ENCODE measurements at regions not wholly inside any gene's neighbourhood (a gene's known extent, or its start where the extent isn't known, plus 50 kb on each side); places are given as distances from the start of the nearest gene placed in this dataset.
A peak's percentile ranks its signal among the peaks of the same experiment; 100 is the strongest.

DNA sequence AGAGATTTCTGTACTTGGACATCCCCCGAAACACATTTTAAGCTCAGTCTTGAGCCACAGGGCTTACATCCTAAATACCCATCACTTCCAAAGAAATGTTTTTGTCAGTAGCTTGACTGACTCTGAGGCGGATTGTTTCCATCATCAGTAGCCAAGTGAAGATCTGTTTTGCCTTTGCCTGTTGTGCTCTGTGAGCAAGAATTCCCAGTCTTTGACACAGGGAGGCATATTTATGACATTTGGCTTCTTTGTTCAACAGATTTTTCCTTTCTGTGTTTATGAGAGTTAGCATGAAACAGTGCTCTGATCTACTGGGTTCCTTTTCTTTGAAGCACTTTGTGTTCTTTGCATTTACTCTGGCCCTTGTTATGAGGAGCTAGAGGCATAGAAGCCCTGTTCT lies 132.1 kb upstream of the CDIN1 start (continued):
- TF ChIP-seq, protein P1, sequence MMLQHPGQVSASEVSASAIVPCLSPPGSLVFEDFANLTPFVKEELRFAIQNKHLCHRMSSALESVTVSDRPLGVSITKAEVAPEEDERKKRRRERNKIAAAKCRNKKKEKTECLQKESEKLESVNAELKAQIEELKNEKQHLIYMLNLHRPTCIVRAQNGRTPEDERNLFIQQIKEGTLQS (IDR thresholded peaks at IDR 0.05) = no peak
- TF ChIP-seq EZH2 (IDR thresholded peaks at IDR 0.05) (no peak), JUND (IDR thresholded peaks at IDR 0.05) (no peak), EGR1 (IDR thresholded peaks at IDR 0.05; ENCODE audit: low read depth) (no peak)
- TF ChIP-seq, protein P2, sequence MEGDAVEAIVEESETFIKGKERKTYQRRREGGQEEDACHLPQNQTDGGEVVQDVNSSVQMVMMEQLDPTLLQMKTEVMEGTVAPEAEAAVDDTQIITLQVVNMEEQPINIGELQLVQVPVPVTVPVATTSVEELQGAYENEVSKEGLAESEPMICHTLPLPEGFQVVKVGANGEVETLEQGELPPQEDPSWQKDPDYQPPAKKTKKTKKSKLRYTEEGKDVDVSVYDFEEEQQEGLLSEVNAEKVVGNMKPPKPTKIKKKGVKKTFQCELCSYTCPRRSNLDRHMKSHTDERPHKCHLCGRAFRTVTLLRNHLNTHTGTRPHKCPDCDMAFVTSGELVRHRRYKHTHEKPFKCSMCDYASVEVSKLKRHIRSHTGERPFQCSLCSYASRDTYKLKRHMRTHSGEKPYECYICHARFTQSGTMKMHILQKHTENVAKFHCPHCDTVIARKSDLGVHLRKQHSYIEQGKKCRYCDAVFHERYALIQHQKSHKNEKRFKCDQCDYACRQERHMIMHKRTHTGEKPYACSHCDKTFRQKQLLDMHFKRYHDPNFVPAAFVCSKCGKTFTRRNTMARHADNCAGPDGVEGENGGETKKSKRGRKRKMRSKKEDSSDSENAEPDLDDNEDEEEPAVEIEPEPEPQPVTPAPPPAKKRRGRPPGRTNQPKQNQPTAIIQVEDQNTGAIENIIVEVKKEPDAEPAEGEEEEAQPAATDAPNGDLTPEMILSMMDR (IDR thresholded peaks at IDR 0.05 in 2 of 3, conservative IDR thresholded peaks at IDR 0.05 in 1 of 3; ENCODE audit: borderline replicate concordance in 1 of 3, insufficient read depth in 1 of 3, low read depth in 2 of 3, low read length in 2 of 3) = no peak

DNA sequence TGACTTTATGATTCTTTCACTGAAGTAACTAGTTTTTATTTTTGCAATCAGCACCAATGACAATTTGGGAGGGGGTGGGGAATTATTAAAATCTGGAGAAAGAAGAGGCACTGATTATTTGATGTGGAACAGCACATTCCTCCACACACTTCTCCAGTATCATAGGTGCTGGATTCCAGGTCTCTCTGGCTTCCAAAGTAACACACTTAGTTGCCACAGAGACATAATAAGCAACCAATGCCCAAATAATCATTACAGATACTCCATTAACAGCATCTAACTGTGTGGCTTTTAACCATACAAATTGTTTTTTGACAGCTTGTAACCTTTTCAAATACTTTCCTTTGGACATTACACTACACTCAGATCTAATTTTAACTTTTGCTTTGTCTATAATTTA lies 131.0 kb upstream of the CDIN1 start:
- TF ChIP-seq JUND (IDR thresholded peaks at IDR 0.05) = no peak
- TF ChIP-seq ELF1 (IDR thresholded peaks at IDR 0.05; ENCODE audit: borderline replicate concordance, low read depth) = no peak
- TF ChIP-seq EZH2 (IDR thresholded peaks at IDR 0.05) = no peak
- TF ChIP-seq YY1 (IDR thresholded peaks at IDR 0.05; ENCODE audit: extremely low read depth, insufficient replicate concordance, low read depth, low read length) = no peak
- no peak for TF ChIP-seq RAD21 (IDR thresholded peaks at IDR 0.05; ENCODE audit: low read depth)
- TF ChIP-seq POLR2AphosphoS5 (IDR thresholded peaks at IDR 0.05; ENCODE audit: low read depth, low read length) = no peak
- TF ChIP-seq, protein P3, sequence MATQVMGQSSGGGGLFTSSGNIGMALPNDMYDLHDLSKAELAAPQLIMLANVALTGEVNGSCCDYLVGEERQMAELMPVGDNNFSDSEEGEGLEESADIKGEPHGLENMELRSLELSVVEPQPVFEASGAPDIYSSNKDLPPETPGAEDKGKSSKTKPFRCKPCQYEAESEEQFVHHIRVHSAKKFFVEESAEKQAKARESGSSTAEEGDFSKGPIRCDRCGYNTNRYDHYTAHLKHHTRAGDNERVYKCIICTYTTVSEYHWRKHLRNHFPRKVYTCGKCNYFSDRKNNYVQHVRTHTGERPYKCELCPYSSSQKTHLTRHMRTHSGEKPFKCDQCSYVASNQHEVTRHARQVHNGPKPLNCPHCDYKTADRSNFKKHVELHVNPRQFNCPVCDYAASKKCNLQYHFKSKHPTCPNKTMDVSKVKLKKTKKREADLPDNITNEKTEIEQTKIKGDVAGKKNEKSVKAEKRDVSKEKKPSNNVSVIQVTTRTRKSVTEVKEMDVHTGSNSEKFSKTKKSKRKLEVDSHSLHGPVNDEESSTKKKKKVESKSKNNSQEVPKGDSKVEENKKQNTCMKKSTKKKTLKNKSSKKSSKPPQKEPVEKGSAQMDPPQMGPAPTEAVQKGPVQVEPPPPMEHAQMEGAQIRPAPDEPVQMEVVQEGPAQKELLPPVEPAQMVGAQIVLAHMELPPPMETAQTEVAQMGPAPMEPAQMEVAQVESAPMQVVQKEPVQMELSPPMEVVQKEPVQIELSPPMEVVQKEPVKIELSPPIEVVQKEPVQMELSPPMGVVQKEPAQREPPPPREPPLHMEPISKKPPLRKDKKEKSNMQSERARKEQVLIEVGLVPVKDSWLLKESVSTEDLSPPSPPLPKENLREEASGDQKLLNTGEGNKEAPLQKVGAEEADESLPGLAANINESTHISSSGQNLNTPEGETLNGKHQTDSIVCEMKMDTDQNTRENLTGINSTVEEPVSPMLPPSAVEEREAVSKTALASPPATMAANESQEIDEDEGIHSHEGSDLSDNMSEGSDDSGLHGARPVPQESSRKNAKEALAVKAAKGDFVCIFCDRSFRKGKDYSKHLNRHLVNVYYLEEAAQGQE (IDR thresholded peaks at IDR 0.05; ENCODE audit: low read depth) = no peak
- TF ChIP-seq, protein P2 (IDR thresholded peaks at IDR 0.05 in 2 of 3, conservative IDR thresholded peaks at IDR 0.05 in 1 of 3; ENCODE audit: borderline replicate concordance in 1 of 3, insufficient read depth in 1 of 3, low read depth in 2 of 3, low read length in 2 of 3) = no peak
- TF ChIP-seq CEBPB (IDR thresholded peaks at IDR 0.05; ENCODE audit: low read depth) = no peak
- no peak for TF ChIP-seq TCF7L2 (IDR thresholded peaks at IDR 0.05; ENCODE audit: borderline replicate concordance, extremely low read depth, insufficient read depth, insufficient read length)
- no peak for TF ChIP-seq FOSL1 (IDR thresholded peaks at IDR 0.05; ENCODE audit: low read depth)
- no peak for TF ChIP-seq SRF (IDR thresholded peaks at IDR 0.05; ENCODE audit: low read depth)
- no peak for TF ChIP-seq EZH2phosphoT487 (IDR thresholded peaks at IDR 0.05; ENCODE audit: borderline replicate concordance)
- no peak for TF ChIP-seq SIN3A (IDR thresholded peaks at IDR 0.05; ENCODE audit: low read depth)
- no peak for TF ChIP-seq EGR1 (IDR thresholded peaks at IDR 0.05; ENCODE audit: low read depth)
- no peak for TF ChIP-seq CBX3 (IDR thresholded peaks at IDR 0.05; ENCODE audit: low read depth)
- intact Hi-C loops (cut with micrococcal nuclease) = no loop called here
- H3K9me3 ChIP-seq (ENCODE audit: control insufficient read depth in 1 of 2, insufficient read depth in 1 of 2, low read depth in 1 of 2, low read length in 2 of 2) = no peaks in the 10 kb centered on the region
- H3K79me2 ChIP-seq (ENCODE audit: insufficient read depth, low read length) = no peaks in the 10 kb centered on the region
- no peak overlapping the region for H2AFZ ChIP-seq (ENCODE audit: low read depth, low read length, poor library complexity, severe bottlenecking)
- RAD21 ChIA-PET (ENCODE audit: low non-redundant PET in 1 of 2, low total read pairs in 2 of 2, uncharacterized antibody in 2 of 2, unreplicated experiment in 2 of 2) = no interaction called here
- DNase-seq (ENCODE audit: low read depth, low spot score) = no peak
- CTCF ChIA-PET = interaction anchor here (0.7 to 1.6 kb wide), 3 partner anchors 694 to 1160 kb away, joined by 3 to 4 read pairs (median 3); no protein-coding TSS in a partner anchor
- H3K4me2 ChIP-seq (ENCODE audit: low read length) = peak overlapping the region; percentile 69
- peak overlapping the region; percentile 34; the same call in 1 of the 2 replicates for H3K27ac ChIP-seq (ENCODE audit: low read depth, low read length)
- POLR2A ChIA-PET = interaction anchor here (1.1 to 1.3 kb wide), 3 partner anchors 9 to 41 kb away, joined by 3 to 5 read pairs (median 5); no protein-coding TSS in a partner anchor
- no peak for ATAC-seq
- no peaks in the 10 kb centered on the region for H3K36me3 ChIP-seq (ENCODE audit: control insufficient read depth in 1 of 2, insufficient read depth in 2 of 2, low read length in 2 of 2)
- BruUV-seq (replicated peaks) = no TSS peak
- H3K4me3 ChIP-seq (replicated peaks in 1 of 2; ENCODE audit: low read depth in 1 of 2, low read length in 2 of 2) = no peak overlapping the region
- H3K27me3 ChIP-seq (ENCODE audit: insufficient read depth, low read length) = no peaks in the 10 kb centered on the region
- H3K9me2 ChIP-seq (ENCODE audit: insufficient read depth) = no peaks in the 10 kb centered on the region
- H3K9ac ChIP-seq (ENCODE audit: low read length) = no peak overlapping the region; the same call in 1 of the 2 replicates
- no peaks in the 10 kb centered on the region for H4K20me1 ChIP-seq (ENCODE audit: insufficient read depth)
- H3K4me1 ChIP-seq (ENCODE audit: control insufficient read depth in 1 of 2, insufficient read depth in 2 of 2, low read length in 2 of 2) = peaks cover 17 to 28% of the 10 kb centered on the region in 2 experiments

All from HCT116 (cell line).